HTR-8/SVneo (cell line): ENCODE measurements at regions not wholly inside any gene's neighbourhood (a gene's known extent, or its start where the extent isn't known, plus 50 kb on each side); places are given as distances from the start of the nearest gene placed in this dataset.

ENCODE experiments used
- DNase-seq: peaks from one replicate; pipeline ENCODE4 v3.0.0; 2011; ENCODE audit warnings: low spot score, mixed read lengths; ENCODE audit not compliant: insufficient read length
- FAIRE-seq: peaks from 2 replicates; lab custom pipeline; 2011; peaks lifted over from hg19 to GRCh38; lab: Jason Lieb, UNC

GRCh38 chr4:177907736-177908424 is 465.6 kb upstream of the AGA start:
- FAIRE-seq (no peak), DNase-seq (no peak)

DNA sequence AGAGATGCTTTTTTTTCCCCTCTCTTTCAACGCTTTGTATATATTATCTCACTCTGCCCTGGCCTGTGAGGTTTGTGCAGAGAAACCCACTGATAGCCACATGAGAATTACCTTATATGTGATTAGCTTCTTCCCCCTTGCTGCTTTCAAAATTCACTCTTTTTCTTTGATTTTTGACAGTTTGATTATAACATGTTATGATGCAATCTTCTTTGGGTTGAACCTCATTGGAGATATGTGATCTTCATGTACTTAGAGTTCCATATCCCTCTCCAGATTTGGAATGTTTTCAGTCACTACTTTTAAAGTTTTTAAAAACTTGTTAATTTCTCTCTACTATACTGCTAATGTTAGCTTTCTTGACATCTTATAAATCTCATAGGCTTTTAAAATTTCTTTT is 479.5 kb upstream of the AGA start:
- FAIRE-seq (no peak), DNase-seq (no peak)

DNA sequence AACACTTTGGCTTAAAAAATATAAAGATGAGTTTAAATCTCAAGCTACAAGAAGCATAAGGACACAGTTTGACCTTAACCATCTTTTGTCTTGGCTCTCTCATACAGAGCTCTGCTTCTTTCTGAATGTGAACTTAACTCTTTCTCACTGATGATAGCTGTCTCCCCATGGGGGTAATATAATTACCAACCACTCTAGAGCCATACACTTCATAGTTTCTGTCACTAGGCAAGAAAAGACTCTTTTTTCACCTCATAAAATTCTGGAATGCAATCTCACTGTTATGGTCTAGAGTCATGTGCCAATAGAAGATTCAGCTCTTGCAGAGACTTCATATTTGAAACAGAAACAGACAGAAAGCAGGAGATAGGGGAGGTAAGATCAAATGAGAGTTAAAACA is 481.7 kb upstream of the AGA start:
- no peak for DNase-seq
- FAIRE-seq, result no peak

- no peak for DNase-seq
- peak; percentile 33 for FAIRE-seq
Measured at GRCh38 chr4:177937041-177937440, 494.8 kb upstream of the AGA start.

DNA sequence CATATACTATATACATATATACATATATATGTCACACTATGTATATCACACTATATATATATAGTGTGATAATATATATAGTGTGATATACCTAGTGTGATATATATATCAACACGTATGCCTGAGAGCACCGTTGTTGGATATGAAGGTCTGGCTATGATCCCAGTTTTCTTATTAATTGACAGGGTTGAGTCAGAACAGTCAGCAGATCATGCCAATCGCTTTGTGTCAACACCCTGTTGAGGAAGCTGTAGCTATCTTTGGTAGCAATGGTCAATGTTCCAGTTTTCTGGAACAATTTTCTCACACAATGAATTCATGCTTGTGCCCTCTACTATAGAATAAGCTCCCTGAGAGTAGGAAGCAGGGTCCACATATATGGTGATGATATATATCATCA is 496.0 kb upstream of the AGA start:
- DNase-seq (no peak), FAIRE-seq (no peak)

- DNase-seq, result no peak
- no peak for FAIRE-seq
Measured at GRCh38 chr4:177945268-177945667, 503.0 kb upstream of the AGA start.

- no peak for DNase-seq
- FAIRE-seq, result no peak
Measured at GRCh38 chr4:177947607-177948006, 505.4 kb upstream of the AGA start.

DNA sequence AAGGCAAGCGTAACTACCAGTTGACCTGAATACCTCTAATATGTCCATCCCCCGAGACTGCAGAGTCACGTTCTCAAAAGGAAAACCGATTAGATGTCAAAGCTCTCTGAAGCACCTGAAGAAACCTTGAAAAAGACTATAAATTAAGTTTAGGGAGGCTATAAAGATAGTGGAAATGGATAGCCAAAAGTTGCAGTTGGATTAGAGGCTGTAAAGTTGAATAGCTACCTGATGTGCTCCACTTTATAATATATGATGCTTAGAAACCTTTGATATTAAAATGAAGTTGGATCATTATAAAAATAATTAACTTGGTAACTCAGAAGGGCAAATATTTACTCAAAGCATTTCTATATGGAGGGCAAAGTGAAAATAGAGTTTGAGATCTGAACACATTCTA is 506.6 kb upstream of the AGA start:
- DNase-seq (no peak), FAIRE-seq (no peak)

DNA sequence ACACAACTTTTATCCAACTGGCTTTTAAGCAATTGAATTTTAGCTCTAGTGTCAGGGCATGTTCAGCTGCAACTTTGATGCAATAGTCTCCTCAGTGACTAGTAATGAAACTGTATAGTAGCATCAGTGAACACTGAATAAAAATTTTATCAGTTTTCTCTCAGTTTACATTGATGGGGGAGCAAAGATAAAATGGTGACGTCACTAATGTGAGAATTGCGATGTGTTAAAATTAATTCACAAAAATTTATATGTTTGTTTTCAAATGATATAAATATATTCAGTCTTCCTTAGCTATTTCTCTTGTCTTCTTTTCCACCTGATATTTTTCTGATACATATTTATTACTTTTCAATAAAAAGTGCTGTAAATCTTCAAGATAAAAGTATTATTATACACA is 508.8 kb upstream of the AGA start:
- DNase-seq, result no peak
- no peak for FAIRE-seq

- FAIRE-seq, result no peak
- DNase-seq, result no peak
Measured at GRCh38 chr4:177952723-177953122, 510.5 kb upstream of the AGA start.

DNA sequence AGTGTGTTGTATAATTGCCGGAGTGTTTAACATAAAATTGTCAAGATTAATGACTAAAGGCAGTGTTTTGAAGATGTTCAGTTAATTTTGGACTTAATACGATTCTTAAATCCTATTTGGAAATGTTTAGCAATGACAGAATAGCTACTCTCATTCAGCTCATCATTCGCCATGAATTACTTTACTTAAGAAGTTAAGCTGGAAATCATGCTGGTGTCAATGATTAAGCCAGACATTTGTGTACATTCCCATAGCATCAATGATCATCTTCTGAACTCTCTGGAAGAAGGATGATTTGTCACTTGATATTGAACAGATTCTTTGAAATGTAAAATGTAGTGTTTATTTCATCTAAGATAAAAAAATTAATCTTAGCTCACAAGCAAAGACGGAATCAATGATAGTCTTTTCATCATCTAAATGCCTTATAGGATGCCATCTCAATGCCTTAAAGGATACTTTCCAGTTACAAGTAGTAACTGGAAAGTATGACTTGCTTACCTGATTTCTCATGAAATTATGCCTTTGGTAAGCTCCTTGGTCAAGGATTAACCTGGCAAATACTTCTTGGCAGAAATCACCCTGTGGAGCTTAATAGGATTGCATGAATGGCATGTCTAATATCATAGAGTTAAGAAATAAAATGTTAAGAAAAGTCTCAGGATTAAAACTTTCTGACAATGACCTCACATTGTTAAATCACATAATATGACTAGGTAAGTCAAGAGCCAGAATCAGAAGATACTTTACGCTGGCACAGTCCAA is 515.5 kb upstream of the AGA start:
- FAIRE-seq (no peak), DNase-seq (no peak)

DNA sequence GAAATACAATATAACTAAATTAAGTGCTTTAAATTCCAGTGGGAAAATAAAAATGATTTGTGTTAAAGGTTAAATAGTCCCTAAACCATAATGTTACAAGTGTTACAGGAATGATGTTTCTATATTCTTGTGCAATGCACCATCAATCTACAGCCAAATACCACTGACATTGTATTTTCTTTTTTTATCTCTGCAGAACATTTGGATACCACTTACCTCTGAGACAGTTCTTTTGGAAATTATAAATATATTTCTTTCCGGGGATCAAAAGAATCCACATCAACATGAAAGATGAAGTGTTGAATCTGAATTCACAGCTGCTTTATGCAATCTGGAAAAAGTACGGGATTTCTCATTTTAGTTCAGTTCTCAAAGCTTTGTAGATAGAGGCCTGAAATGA is 518.3 kb upstream of the AGA start:
- DNase-seq (no peak), FAIRE-seq (no peak)

DNA sequence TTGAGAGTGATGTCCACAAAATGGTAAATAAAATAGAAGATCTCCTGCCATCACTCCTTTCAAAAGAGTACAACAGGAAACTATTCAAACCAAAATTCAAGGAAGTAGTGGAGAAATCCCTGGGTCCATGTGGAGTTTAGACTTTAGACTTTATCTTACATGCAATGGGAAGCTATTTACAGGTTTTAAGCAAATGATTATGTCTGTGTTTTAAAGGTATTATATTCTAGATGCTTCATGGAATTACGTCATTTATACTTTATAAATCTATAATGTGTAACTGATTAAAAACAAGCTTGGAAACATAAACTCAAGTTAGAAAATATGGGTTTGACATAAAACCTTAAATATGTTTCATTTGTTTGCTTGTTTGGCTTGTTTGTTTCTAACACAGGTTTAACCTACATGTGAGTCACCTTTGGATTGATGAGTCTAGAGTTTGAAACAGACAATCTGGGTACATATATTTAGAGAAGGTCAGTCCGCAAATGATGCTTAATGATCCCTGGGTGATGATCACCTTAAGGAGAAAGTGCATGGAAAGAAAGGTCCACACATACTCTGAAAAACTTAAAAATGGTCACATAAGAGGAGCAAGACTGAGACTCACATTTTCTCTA is 519.6 kb upstream of the AGA start:
- DNase-seq (no peak), FAIRE-seq (no peak)

GRCh38 chr4:177964061-177964460 is 521.8 kb upstream of the AGA start:
- DNase-seq (peak; percentile 20), FAIRE-seq (no peak)

DNA sequence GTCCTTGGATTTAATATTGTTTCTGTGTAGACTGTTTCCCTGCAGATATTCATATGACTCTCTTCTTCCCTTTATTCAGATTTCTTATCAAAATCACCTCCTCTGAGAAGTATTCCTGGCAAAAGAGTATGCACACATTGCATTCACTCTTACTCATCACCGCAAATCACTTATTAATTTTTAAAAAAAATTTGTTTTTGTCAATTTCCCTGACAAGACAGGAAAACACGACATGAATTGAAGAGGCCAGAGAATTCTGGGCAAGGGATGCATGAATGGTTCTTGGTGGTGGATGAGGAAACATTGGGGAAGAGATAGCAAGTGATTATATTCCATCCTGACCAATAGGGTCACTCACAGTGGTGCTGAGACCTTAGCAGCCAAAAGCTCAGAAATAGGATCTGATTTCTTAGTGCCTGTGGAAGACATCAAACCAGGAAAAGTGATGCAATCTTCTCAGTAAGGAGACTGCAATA is 522.5 kb upstream of the AGA start:
- no peak for FAIRE-seq
- DNase-seq, result peak; percentile 6

- DNase-seq, result no peak
- FAIRE-seq, result no peak
Measured at GRCh38 chr4:177967328-177967727, 525.1 kb upstream of the AGA start.

GRCh38 chr4:177968817-177969442 is 526.7 kb upstream of the AGA start:
- FAIRE-seq, result no peak
- DNase-seq, result no peak

- FAIRE-seq (no peak), DNase-seq (no peak)
Measured at GRCh38 chr4:177974461-177974860, 532.2 kb upstream of the AGA start.

- FAIRE-seq, result no peak
Measured at GRCh38 chr4:177975315-177975987, 533.2 kb upstream of the AGA start.

DNA sequence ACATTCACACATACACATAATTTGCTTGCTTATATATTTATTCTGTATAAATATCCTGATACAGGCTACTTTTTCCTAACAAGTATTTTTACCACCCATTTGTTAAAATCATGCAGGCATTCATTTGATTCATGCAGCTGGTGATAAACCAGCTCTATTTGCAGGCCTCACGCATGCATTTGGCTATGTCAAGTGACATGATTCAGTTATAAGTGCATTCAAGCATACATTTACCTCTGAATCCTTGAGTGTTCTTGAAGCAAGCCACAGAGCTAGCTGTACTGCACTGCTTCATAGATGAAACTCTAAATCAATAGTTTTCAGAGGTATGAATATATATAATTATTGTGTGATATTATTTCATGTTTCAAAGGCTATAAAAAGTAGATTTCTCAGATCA is 544.0 kb upstream of the AGA start:
- DNase-seq, result no peak
- no peak for FAIRE-seq

More at GRCh38 chr4:177975315-177975987, 533.2 kb upstream of the AGA start:
- no peak for DNase-seq
